Keratinocyte (primary cell): ENCODE measurements at regions not wholly inside any gene's neighbourhood (a gene's known extent, or its start where the extent isn't known, plus 50 kb on each side); places are given as distances from the start of the nearest gene placed in this dataset.

Source experiments
- CTCF ChIP-seq, 3 experiments: IDR thresholded peaks in 1 of 3; conservative IDR thresholded peaks in 1 of 3; optimal IDR thresholded peaks in 1 of 3; 2 replicates in 2 of 3; 3 replicates in 1 of 3; pipeline versions ENCODE3 to v1.5.1; 2011; ENCODE audit warnings: low read length in 3 of 3, mild to moderate bottlenecking in 3 of 3, moderate library complexity in 2 of 3, control low read depth in 1 of 3, inconsistent platforms in 1 of 3; ENCODE audit not compliant: insufficient read depth in 2 of 3; ENCODE audit errors: extremely low read depth in 1 of 3
- EZH2 ChIP-seq: IDR thresholded peaks from one replicate; pipeline ENCODE4 v1.6.1; 2012; ENCODE audit warnings: inconsistent platforms, mild to moderate bottlenecking, low read length, moderate library complexity

GRCh38 chr6:10175362-10175761 lies 239.5 kb downstream of the TFAP2A start:
- no peak for TF ChIP-seq CTCF (optimal IDR thresholded peaks at IDR 0.05 in 1 of 3, IDR thresholded peaks at IDR 0.05 in 1 of 3, conservative IDR thresholded peaks at IDR 0.05 in 1 of 3; ENCODE audit: extremely low read depth in 1 of 3, insufficient read depth in 2 of 3, low read length in 3 of 3)
- TF ChIP-seq EZH2, result no peak
